ENCODE measurements at regions not wholly inside any gene's neighbourhood (a gene's known extent, or its start where the extent isn't known, plus 50 kb on each side); places are given as distances from the start of the nearest gene placed in this dataset.

DNA sequence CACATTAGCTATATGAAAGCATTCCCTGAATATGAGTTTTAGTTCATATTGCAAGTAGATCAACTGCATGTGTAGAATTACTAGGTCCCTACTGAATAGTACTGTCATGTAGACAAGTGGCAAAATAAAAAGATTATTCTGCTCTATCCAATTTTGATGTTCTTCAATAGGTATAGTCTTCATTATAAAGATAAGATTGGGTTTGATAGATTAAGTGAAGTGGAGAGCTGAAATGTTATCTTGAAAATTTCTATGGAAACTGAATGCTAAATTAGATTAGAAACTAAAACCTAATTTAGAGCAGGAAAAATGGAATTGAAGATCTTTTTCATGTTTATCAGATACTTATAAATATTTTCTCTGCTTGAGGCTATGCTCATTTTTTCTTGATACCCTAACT lies 1610.0 kb downstream of the BRINP3 start:
- no peak for TF ChIP-seq GLIS3 (CRISPR knock-in tag; IDR thresholded peaks at IDR 0.05)
- no peak for TF ChIP-seq ZNF70 (CRISPR knock-in tag; IDR thresholded peaks at IDR 0.05)
- no peak for TF ChIP-seq TOX (CRISPR knock-in tag; IDR thresholded peaks at IDR 0.05; ENCODE audit: borderline replicate concordance)
- TF ChIP-seq RARB (CRISPR knock-in tag; IDR thresholded peaks at IDR 0.05) = no peak
- TF ChIP-seq POU6F1 (CRISPR knock-in tag; IDR thresholded peaks at IDR 0.05; ENCODE audit: borderline replicate concordance, low read depth) = no peak
- TF ChIP-seq PATZ1 (CRISPR knock-in tag; IDR thresholded peaks at IDR 0.05; ENCODE audit: borderline replicate concordance) = no peak
- TF ChIP-seq, protein P1, sequence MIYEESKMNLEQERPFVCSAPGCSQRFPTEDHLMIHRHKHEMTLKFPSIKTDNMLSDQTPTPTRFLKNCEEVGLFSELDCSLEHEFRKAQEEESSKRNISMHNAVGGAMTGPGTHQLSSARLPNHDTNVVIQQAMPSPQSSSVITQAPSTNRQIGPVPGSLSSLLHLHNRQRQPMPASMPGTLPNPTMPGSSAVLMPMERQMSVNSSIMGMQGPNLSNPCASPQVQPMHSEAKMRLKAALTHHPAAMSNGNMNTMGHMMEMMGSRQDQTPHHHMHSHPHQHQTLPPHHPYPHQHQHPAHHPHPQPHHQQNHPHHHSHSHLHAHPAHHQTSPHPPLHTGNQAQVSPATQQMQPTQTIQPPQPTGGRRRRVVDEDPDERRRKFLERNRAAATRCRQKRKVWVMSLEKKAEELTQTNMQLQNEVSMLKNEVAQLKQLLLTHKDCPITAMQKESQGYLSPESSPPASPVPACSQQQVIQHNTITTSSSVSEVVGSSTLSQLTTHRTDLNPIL (CRISPR knock-in tag; IDR thresholded peaks at IDR 0.05; ENCODE audit: low read depth) = no peak
- TF ChIP-seq TCF4 (CRISPR knock-in tag; IDR thresholded peaks at IDR 0.05; ENCODE audit: borderline replicate concordance) = no peak
- no peak for TF ChIP-seq OSR1 (CRISPR knock-in tag; IDR thresholded peaks at IDR 0.05)

Data from SK-N-SH treated with all-trans-retinoic acid at 6 μM for 48 hours (cell line).